Activated CD4-positive, alpha-beta memory T cell treated with anti-CD3 and anti-CD28 coated beads for 36 hours (primary cell): ENCODE measurements at regions not wholly inside any gene's neighbourhood (a gene's known extent, or its start where the extent isn't known, plus 50 kb on each side); places are given as distances from the start of the nearest gene placed in this dataset.
"Not testable (repeated sequence)": the region's sequence is repeated elsewhere in the genome, so short reads cannot be mapped to it uniquely, and the experiment has no call there.

Experiments
- CTCF ChIA-PET: fragments of 350-600 bp; sonication (Branson Sonifier 250); formaldehyde crosslinking; loops from one replicate; lab custom pipeline; 2021; ENCODE audit warnings: antibody characterized with exemption, inconsistent platforms; lab: Charles Lee
- POLR2A ChIA-PET: fragments of 350-600 bp; sonication (Branson Sonifier 250); formaldehyde crosslinking; loops from one replicate; lab custom pipeline; 2021; ENCODE audit warnings: antibody characterized with exemption; lab: Charles Lee
- DNase-seq: peaks from one replicate; pipeline ENCODE4 v3.0.0-alpha.2; 2020
- H3K27ac Mint-ChIP-seq: one replicate; pipeline ENCODE4 v1.8.0; 2021; ENCODE audit warnings: mixed read lengths
- H3K27me3 Mint-ChIP-seq: one replicate; pipeline ENCODE4 v1.8.0; 2021; ENCODE audit warnings: mixed read lengths
- H3K36me3 Mint-ChIP-seq: one replicate; pipeline ENCODE4 v1.8.0; 2021; ENCODE audit warnings: mixed read lengths
- H3K4me1 Mint-ChIP-seq: one replicate; pipeline ENCODE4 v1.8.0; 2021; ENCODE audit warnings: low read depth, mixed read lengths
- H3K4me3 Mint-ChIP-seq: one replicate; pipeline ENCODE4 v1.8.0; 2021; ENCODE audit warnings: mild to moderate bottlenecking, mixed read lengths
- H3K9me3 Mint-ChIP-seq: one replicate; pipeline ENCODE4 v1.8.0; 2021; ENCODE audit warnings: mixed read lengths
- intact Hi-C: fragments of 100-400 bp; cut with micrococcal nuclease; formaldehyde crosslinking; loops from one replicate; pipeline ENCODE4 v1.15.1; 2023

GRCh38 chrX:25755194-25755593 is 382.9 kb upstream of the MAGEB18 start:
- CTCF ChIA-PET = no interaction called here
- DNase-seq = no peak
- Mint-ChIP-seq H3K4me3 (no peak overlapping the region), H3K27ac (no peak overlapping the region), H3K27me3 (no peaks in the 10 kb centered on the region), H3K9me3 (no peaks in the 10 kb centered on the region), H3K36me3 (no peaks in the 10 kb centered on the region), H3K4me1 (no peaks in the 10 kb centered on the region)
- intact Hi-C loops = no loop called here
- POLR2A ChIA-PET = no interaction called here

GRCh38 chrX:25762656-25763055 is 375.5 kb upstream of the MAGEB18 start:
- Mint-ChIP-seq H3K4me3 (no peak overlapping the region), H3K9me3 (no peaks in the 10 kb centered on the region), H3K36me3 (no peaks in the 10 kb centered on the region), H3K27me3 (no peaks in the 10 kb centered on the region), H3K4me1 (no peaks in the 10 kb centered on the region), H3K27ac (no peak overlapping the region)
- no peak for DNase-seq
- ChIA-PET POLR2A (no interaction called here), CTCF (no interaction called here)
- intact Hi-C loops = no loop called here

GRCh38 chrX:25771853-25772252 is 366.3 kb upstream of the MAGEB18 start:
- DNase-seq, H3K36me3 Mint-ChIP-seq, H3K27me3 Mint-ChIP-seq, H3K4me1 Mint-ChIP-seq, intact Hi-C loops, H3K27ac Mint-ChIP-seq, H3K9me3 Mint-ChIP-seq, H3K4me3 Mint-ChIP-seq, POLR2A ChIA-PET, CTCF ChIA-PET: not testable (repeated sequence)

- intact Hi-C loops, DNase-seq, H3K27me3 Mint-ChIP-seq, H3K27ac Mint-ChIP-seq, POLR2A ChIA-PET, H3K4me1 Mint-ChIP-seq, H3K36me3 Mint-ChIP-seq, H3K4me3 Mint-ChIP-seq, CTCF ChIA-PET, H3K9me3 Mint-ChIP-seq: not testable (repeated sequence)
These were observed 340.3 kb upstream of the MAGEB18 start for GRCh38 chrX:25797796-25798195.

GRCh38 chrX:25805744-25806143 is 332.4 kb upstream of the MAGEB18 start:
- peaks cover 4% of the 10 kb centered on the region for H3K9me3 Mint-ChIP-seq
- no peak overlapping the region for H3K27ac Mint-ChIP-seq
- DNase-seq = no peak
- no peaks in the 10 kb centered on the region for H3K27me3 Mint-ChIP-seq
- no peak overlapping the region for H3K4me3 Mint-ChIP-seq
- ChIA-PET CTCF (no interaction called here), POLR2A (no interaction called here)
- H3K36me3 Mint-ChIP-seq = no peaks in the 10 kb centered on the region
- no peaks in the 10 kb centered on the region for H3K4me1 Mint-ChIP-seq
- intact Hi-C loops = no loop called here

GRCh38 chrX:25807022-25807421 is 331.1 kb upstream of the MAGEB18 start:
- no peaks in the 10 kb centered on the region for H3K36me3 Mint-ChIP-seq
- POLR2A ChIA-PET = no interaction called here
- no peak overlapping the region for H3K27ac Mint-ChIP-seq
- no peaks in the 10 kb centered on the region for H3K27me3 Mint-ChIP-seq
- H3K4me1 Mint-ChIP-seq = no peaks in the 10 kb centered on the region
- no peak for DNase-seq
- H3K4me3 Mint-ChIP-seq = no peak overlapping the region
- H3K9me3 Mint-ChIP-seq = peaks cover 4% of the 10 kb centered on the region
- CTCF ChIA-PET = no interaction called here
- intact Hi-C loops = no loop called here

- no peak overlapping the region for H3K4me3 Mint-ChIP-seq
- no peak overlapping the region for H3K27ac Mint-ChIP-seq
- no peak for DNase-seq
- ChIA-PET CTCF (no interaction called here), POLR2A (no interaction called here)
- H3K36me3 Mint-ChIP-seq = no peaks in the 10 kb centered on the region
- H3K4me1 Mint-ChIP-seq = no peaks in the 10 kb centered on the region
- intact Hi-C loops = no loop called here
- no peaks in the 10 kb centered on the region for H3K9me3 Mint-ChIP-seq
- H3K27me3 Mint-ChIP-seq = no peaks in the 10 kb centered on the region
These were observed 327.9 kb upstream of the MAGEB18 start for GRCh38 chrX:25810202-25810601.

- Mint-ChIP-seq H3K4me3 (no peak overlapping the region), H3K9me3 (no peaks in the 10 kb centered on the region), H3K27ac (no peak overlapping the region), H3K4me1 (no peaks in the 10 kb centered on the region), H3K36me3 (no peaks in the 10 kb centered on the region), H3K27me3 (no peaks in the 10 kb centered on the region)
- no peak for DNase-seq
- POLR2A ChIA-PET = no interaction called here
- intact Hi-C loops = no loop called here
- CTCF ChIA-PET = no interaction called here
These were observed 318.3 kb upstream of the MAGEB18 start for GRCh38 chrX:25819879-25820278.

GRCh38 chrX:25851141-25851540 is 287.0 kb upstream of the MAGEB18 start:
- ChIA-PET CTCF (no interaction called here), POLR2A (no interaction called here)
- intact Hi-C loops = no loop called here
- H3K9me3 Mint-ChIP-seq = peaks cover 2% of the 10 kb centered on the region
- no peaks in the 10 kb centered on the region for H3K36me3 Mint-ChIP-seq
- H3K4me3 Mint-ChIP-seq = no peak overlapping the region
- no peak overlapping the region for H3K27ac Mint-ChIP-seq
- no peaks in the 10 kb centered on the region for H3K27me3 Mint-ChIP-seq
- DNase-seq = no peak
- H3K4me1 Mint-ChIP-seq = no peaks in the 10 kb centered on the region

GRCh38 chrX:25853002-25853479 is 285.1 kb upstream of the MAGEB18 start:
- no peak overlapping the region for H3K4me3 Mint-ChIP-seq
- intact Hi-C loops = no loop called here
- H3K36me3 Mint-ChIP-seq = no peaks in the 10 kb centered on the region
- peaks cover 2% of the 10 kb centered on the region for H3K9me3 Mint-ChIP-seq
- no peak overlapping the region for H3K27ac Mint-ChIP-seq
- POLR2A ChIA-PET = no interaction called here
- CTCF ChIA-PET = no interaction called here
- DNase-seq = no peak
- H3K27me3 Mint-ChIP-seq = no peaks in the 10 kb centered on the region
- no peaks in the 10 kb centered on the region for H3K4me1 Mint-ChIP-seq

GRCh38 chrX:25858273-25858880 is 279.8 kb upstream of the MAGEB18 start:
- Mint-ChIP-seq H3K4me3 (no peak overlapping the region), H3K4me1 (no peaks in the 10 kb centered on the region), H3K9me3 (no peaks in the 10 kb centered on the region), H3K36me3 (no peaks in the 10 kb centered on the region), H3K27ac (no peak overlapping the region), H3K27me3 (no peaks in the 10 kb centered on the region)
- no peak for DNase-seq
- CTCF ChIA-PET = no interaction called here
- POLR2A ChIA-PET = no interaction called here
- intact Hi-C loops = no loop called here

GRCh38 chrX:25860322-25860721 is 277.8 kb upstream of the MAGEB18 start:
- no peak overlapping the region for H3K4me3 Mint-ChIP-seq
- intact Hi-C loops = no loop called here
- no peaks in the 10 kb centered on the region for H3K9me3 Mint-ChIP-seq
- CTCF ChIA-PET = no interaction called here
- no peaks in the 10 kb centered on the region for H3K36me3 Mint-ChIP-seq
- no peaks in the 10 kb centered on the region for H3K27me3 Mint-ChIP-seq
- no peak for DNase-seq
- H3K27ac Mint-ChIP-seq = no peak overlapping the region
- POLR2A ChIA-PET = no interaction called here
- H3K4me1 Mint-ChIP-seq = no peaks in the 10 kb centered on the region

- POLR2A ChIA-PET = no interaction called here
- Mint-ChIP-seq H3K9me3 (peaks cover 4% of the 10 kb centered on the region), H3K4me3 (no peak overlapping the region), H3K4me1 (no peaks in the 10 kb centered on the region), H3K36me3 (no peaks in the 10 kb centered on the region), H3K27me3 (no peaks in the 10 kb centered on the region), H3K27ac (no peak overlapping the region)
- CTCF ChIA-PET = no interaction called here
- intact Hi-C loops = no loop called here
- no peak for DNase-seq
These were observed 268.4 kb upstream of the MAGEB18 start for GRCh38 chrX:25869761-25870160.
